Esophagus muscularis mucosa (tissue), 4 donors: ENCODE measurements at regions not wholly inside any gene's neighbourhood (a gene's known extent, or its start where the extent isn't known, plus 50 kb on each side); places are given as distances from the start of the nearest gene placed in this dataset.

Experiments used
- EP300 ChIP-seq: sonication (generic); formaldehyde crosslinking; IDR thresholded peaks from one replicate; pipeline ENCODE4 v1.6.1; 2017; ENCODE audit warnings: antibody characterized with exemption
- POLR2A ChIP-seq: fragments of 450-650 bp; IDR thresholded peaks from one replicate; pipeline ENCODE4 v1.6.1; 2017; ENCODE audit warnings: antibody characterized with exemption, moderate library complexity, mild to moderate bottlenecking, low read depth
- POLR2AphosphoS5 ChIP-seq, 2 donors: sonication (generic); formaldehyde crosslinking; IDR thresholded peaks; one replicate each; pipeline ENCODE4 v1.6.1; 2017; ENCODE audit warnings: antibody characterized with exemption in 2 of 2
- TF ChIP-seq, protein P1 (sequence below), 3 experiments: fragments of 200-600 bp in 2 of 3; fragments of 450-650 bp in 1 of 3; sonication (generic) in 2 of 3; IDR thresholded peaks; one replicate each; pipeline ENCODE4 v1.5.1; 2017 to 2019; ENCODE audit warnings: antibody characterized with exemption in 3 of 3, mild to moderate bottlenecking in 2 of 3, moderate library complexity in 1 of 3

DNA sequence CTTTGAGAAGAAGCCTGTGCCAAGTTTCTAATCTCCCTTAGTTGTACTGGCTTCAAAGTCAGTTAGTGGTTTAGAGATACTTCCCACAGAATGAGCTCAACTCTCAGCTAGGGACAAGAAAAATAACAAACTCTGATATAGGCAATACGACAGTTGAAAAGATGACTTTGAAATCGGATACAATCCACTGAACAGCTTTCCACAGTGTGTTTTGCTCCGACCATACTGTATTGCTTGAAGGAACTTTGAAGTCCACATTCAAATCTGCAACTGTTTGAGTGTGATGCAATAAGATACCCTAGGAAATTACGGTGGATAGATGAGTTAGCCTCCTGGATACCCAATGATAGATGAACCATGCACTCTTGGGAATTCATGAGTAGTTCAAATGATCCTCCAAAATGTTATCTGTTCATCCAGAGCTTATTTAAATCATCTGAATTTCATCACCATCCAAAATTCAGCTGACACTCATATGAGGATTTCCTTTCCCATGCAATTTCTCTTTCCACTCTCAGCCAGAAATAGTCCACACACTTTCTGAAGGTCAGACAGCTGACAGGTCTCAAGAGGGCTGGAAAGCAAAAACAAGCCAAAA is 443.8 kb downstream of the HAO1 start:
- TF ChIP-seq, protein P1, sequence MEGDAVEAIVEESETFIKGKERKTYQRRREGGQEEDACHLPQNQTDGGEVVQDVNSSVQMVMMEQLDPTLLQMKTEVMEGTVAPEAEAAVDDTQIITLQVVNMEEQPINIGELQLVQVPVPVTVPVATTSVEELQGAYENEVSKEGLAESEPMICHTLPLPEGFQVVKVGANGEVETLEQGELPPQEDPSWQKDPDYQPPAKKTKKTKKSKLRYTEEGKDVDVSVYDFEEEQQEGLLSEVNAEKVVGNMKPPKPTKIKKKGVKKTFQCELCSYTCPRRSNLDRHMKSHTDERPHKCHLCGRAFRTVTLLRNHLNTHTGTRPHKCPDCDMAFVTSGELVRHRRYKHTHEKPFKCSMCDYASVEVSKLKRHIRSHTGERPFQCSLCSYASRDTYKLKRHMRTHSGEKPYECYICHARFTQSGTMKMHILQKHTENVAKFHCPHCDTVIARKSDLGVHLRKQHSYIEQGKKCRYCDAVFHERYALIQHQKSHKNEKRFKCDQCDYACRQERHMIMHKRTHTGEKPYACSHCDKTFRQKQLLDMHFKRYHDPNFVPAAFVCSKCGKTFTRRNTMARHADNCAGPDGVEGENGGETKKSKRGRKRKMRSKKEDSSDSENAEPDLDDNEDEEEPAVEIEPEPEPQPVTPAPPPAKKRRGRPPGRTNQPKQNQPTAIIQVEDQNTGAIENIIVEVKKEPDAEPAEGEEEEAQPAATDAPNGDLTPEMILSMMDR (IDR thresholded peaks at IDR 0.05), result no peak
- TF ChIP-seq POLR2A (no peak), EP300 (no peak), POLR2AphosphoS5 (IDR thresholded peaks at IDR 0.05) (no peak)
